HepG2 (cell line): ENCODE measurements at regions not wholly inside any gene's neighbourhood (a gene's known extent, or its start where the extent isn't known, plus 50 kb on each side); places are given as distances from the start of the nearest gene placed in this dataset.

ENCODE experiments used
- ATAC-seq: fragments of 200-7000 bp; cut with Tn5 transposase; 3 replicates; pipeline ENCODE4 v1.9.1; 2020; ENCODE audit warnings: mild to moderate bottlenecking, moderate library complexity
- BruUV-seq: library from RNA; stranded (reverse); fragments of 400-500 nt; replicated peaks from 2 replicates; lab custom pipeline; 2021; lab: Mats Ljungman, UMichigan
- CTCF ChIA-PET: fragments of 300-600 bp; formaldehyde crosslinking; extraction: SDS; loops from one replicate; lab custom pipeline; 2021; ENCODE audit warnings: low total read pairs, inconsistent platforms, low intra/inter-chr PET ratio; lab: Yijun Ruan, JAX
- POLR2A ChIA-PET: fragments of 350-600 bp; sonication (Branson Sonifier 250); formaldehyde crosslinking; loops from one replicate; lab custom pipeline; 2020; ENCODE audit warnings: antibody characterized with exemption, inconsistent platforms; lab: Yijun Ruan, JAX
- DNase-seq: peaks from one replicate; pipeline ENCODE4 v3.0.0-alpha.2; 2015; ENCODE audit warnings: low spot score
- FAIRE-seq: peaks from 3 replicates; lab custom pipeline; 2011; peaks lifted over from hg19 to GRCh38; lab: Jason Lieb, UNC
- H2AFZ ChIP-seq: one replicate; pipeline ENCODE4 v1.6.1; 2011; ENCODE audit warnings: low read length, inconsistent platforms
- H3K27ac ChIP-seq: fragments of 300-600 bp; 3 replicates; pipeline ENCODE4 v1.8.0; 2011; ENCODE audit warnings: mixed run types, mild to moderate bottlenecking, mixed read lengths, low read length, inconsistent platforms; ENCODE audit not compliant: insufficient read depth; ENCODE audit errors: extremely low read length
- H3K27me3 ChIP-seq, 2 experiments: fragments of 200-600 bp in 1 of 2; 2 replicates in 1 of 2; 3 replicates in 1 of 2; pipeline versions ENCODE4 v1.6.0 to v1.8.0; 2011; ENCODE audit warnings: low read length in 2 of 2, mild to moderate bottlenecking in 2 of 2, moderate library complexity in 2 of 2, inconsistent platforms in 1 of 2; ENCODE audit not compliant: insufficient read depth in 2 of 2, control insufficient read depth in 1 of 2
- H3K36me3 ChIP-seq, 2 experiments: fragments of 200-600 bp in 1 of 2; replicated peaks in 1 of 2; 2 replicates in 1 of 2; 3 replicates in 1 of 2; pipeline versions ENCODE4 v1.5.1 to v1.8.0; 2011; ENCODE audit warnings: low read length in 2 of 2, inconsistent platforms in 1 of 2; ENCODE audit not compliant: insufficient read depth in 2 of 2, control insufficient read depth in 1 of 2
- H3K4me1 ChIP-seq: 2 replicates; pipeline ENCODE4 v1.5.1; 2012; ENCODE audit warnings: low read length, inconsistent platforms; ENCODE audit not compliant: insufficient read depth
- H3K4me2 ChIP-seq: 2 replicates; pipeline ENCODE4 v1.6.0; 2011; ENCODE audit warnings: low read depth, low read length, inconsistent platforms
- H3K4me3 ChIP-seq, 3 experiments: fragments of 200-600 bp in 1 of 3; sonication (generic), shearing (Covaris generic) in 1 of 3; replicated peaks in 1 of 3; 2 replicates each; pipeline ENCODE4 v1.5.1; 2011 to 2016; ENCODE audit warnings: low read length in 3 of 3, inconsistent platforms in 2 of 3, low read depth in 2 of 3, mild to moderate bottlenecking in 2 of 3, control low read depth in 1 of 3, mixed read lengths in 1 of 3; ENCODE audit not compliant: insufficient read depth in 1 of 3
- H3K79me2 ChIP-seq: one replicate; pipeline ENCODE4 v1.6.1; 2011; ENCODE audit warnings: low read length, inconsistent platforms; ENCODE audit not compliant: insufficient read depth
- H3K9ac ChIP-seq: 2 replicates; pipeline ENCODE4 v1.6.0; 2011; ENCODE audit warnings: mild to moderate bottlenecking, low read depth, low read length, inconsistent platforms; ENCODE audit not compliant: insufficient read depth
- H3K9me3 ChIP-seq: 2 replicates; pipeline ENCODE4 v1.5.1; 2012; ENCODE audit warnings: mild to moderate bottlenecking, low read length
- H4K20me1 ChIP-seq: 2 replicates; pipeline ENCODE4 v1.6.0; 2011; ENCODE audit warnings: inconsistent platforms, mild to moderate bottlenecking, low read length, moderate library complexity; ENCODE audit not compliant: insufficient read depth
- HNF1A ChIP-seq, 2 experiments: sonication (generic) in 1 of 2; formaldehyde crosslinking in 1 of 2; IDR thresholded peaks; 2 replicates each; pipeline versions ENCODE4 v1.4.0 to v1.6.1; 2016 to 2020; ENCODE audit warnings: borderline replicate concordance in 1 of 2, low read depth in 1 of 2, mild to moderate bottlenecking in 1 of 2, missing genetic modification reagents in 1 of 2
- KLF15 ChIP-seq: sonication (generic); formaldehyde crosslinking; IDR thresholded peaks from 2 replicates; pipeline ENCODE4 v1.8.1; 2023; ENCODE audit warnings: borderline replicate concordance, mild to moderate bottlenecking, inconsistent platforms, missing genetic modification reagents, mixed read lengths
- MED1 ChIP-seq: sonication (generic); formaldehyde crosslinking; IDR thresholded peaks from 2 replicates; pipeline ENCODE4 v1.4.0; 2020; ENCODE audit warnings: missing genetic modification reagents
- MXD4 ChIP-seq: IDR thresholded peaks from 2 replicates; pipeline ENCODE4 v1.6.1; 2016; ENCODE audit warnings: mild to moderate bottlenecking, missing biosample characterization, missing genetic modification reagents
- NCOA2 ChIP-seq: sonication (generic); formaldehyde crosslinking; IDR thresholded peaks from 2 replicates; pipeline ENCODE4 v1.8.0; 2022; ENCODE audit warnings: inconsistent platforms
- NR1H2 ChIP-seq: sonication (generic); formaldehyde crosslinking; IDR thresholded peaks from 2 replicates; pipeline ENCODE4 v1.8.1; 2022; ENCODE audit warnings: low read depth, missing genetic modification reagents, borderline replicate concordance
- PCBP1 ChIP-seq: fragments of 200-400 bp; formaldehyde crosslinking; IDR thresholded peaks from 2 replicates; pipeline ENCODE4 v1.6.1; 2017; ENCODE audit warnings: mild to moderate bottlenecking, low read depth, low read length, borderline replicate concordance
- SNAPC2 ChIP-seq: sonication (generic); formaldehyde crosslinking; IDR thresholded peaks from 2 replicates; pipeline ENCODE4 v1.8.1; 2022; ENCODE audit warnings: mild to moderate bottlenecking, missing genetic modification reagents
- SRSF9 ChIP-seq: fragments of 200-400 bp; formaldehyde crosslinking; IDR thresholded peaks from 2 replicates; pipeline ENCODE4 v1.6.1; 2018; ENCODE audit warnings: borderline replicate concordance, mild to moderate bottlenecking, low read depth, low read length; ENCODE audit not compliant: insufficient read depth, poor library complexity, severe bottlenecking
- ZBTB8A ChIP-seq: sonication (generic); formaldehyde crosslinking; IDR thresholded peaks from 2 replicates; pipeline ENCODE4 v1.4.0; 2020; ENCODE audit warnings: mild to moderate bottlenecking, low read depth, missing genetic modification reagents, borderline replicate concordance
- ZNF280B ChIP-seq: sonication (generic); formaldehyde crosslinking; IDR thresholded peaks from 2 replicates; pipeline ENCODE4 v1.5.0; 2020; ENCODE audit warnings: missing genetic modification reagents, mild to moderate bottlenecking, borderline replicate concordance
- ZNF414 ChIP-seq: sonication (generic); formaldehyde crosslinking; IDR thresholded peaks from 2 replicates; pipeline ENCODE4 v1.5.0; 2020; ENCODE audit warnings: missing genetic modification reagents
- ZNF549 ChIP-seq: sonication (generic); formaldehyde crosslinking; IDR thresholded peaks from 2 replicates; pipeline ENCODE4 v1.5.0; 2020; ENCODE audit warnings: missing genetic modification reagents
- ZNF629 ChIP-seq: sonication (generic); formaldehyde crosslinking; conservative IDR thresholded peaks from 2 replicates; pipeline ENCODE4 v1.5.0; 2020; ENCODE audit warnings: missing genetic modification reagents
- ZNF782 ChIP-seq: sonication (generic); formaldehyde crosslinking; IDR thresholded peaks from 2 replicates; pipeline ENCODE4 v1.4.0; 2020; ENCODE audit warnings: missing genetic modification reagents, mild to moderate bottlenecking, borderline replicate concordance
- WGBS: methylation state at CpG from one replicate; pipeline ENCODE4 v1.1.6; 2017; ENCODE audit warnings: low lambda C conversion rate; 5-methylcytosine and 5-hydroxymethylcytosine counted together
- in situ Hi-C: cut with HindIII; loops from 2 replicates; pipeline ENCODE4 v1.10.0; 2017; ENCODE audit warnings: low pct_unique_long_range_greater_than_20kb; ENCODE audit not compliant: extremely low pct_ligation_motif_present
- intact Hi-C: fragments of 100-400 bp; cut with micrococcal nuclease; formaldehyde crosslinking; loops from one replicate; pipeline ENCODE4 v1.10.0; 2022; ENCODE audit not compliant: unreplicated experiment

GRCh38 chr3:152899306-152899705 lies 64.4 kb downstream of the P2RY1 start (continued):
- TF ChIP-seq HNF1A (IDR thresholded peaks at IDR 0.05; ENCODE audit: low read depth) (no peak), HNF1A (CRISPR knock-in tag; IDR thresholded peaks at IDR 0.05; ENCODE audit: borderline replicate concordance) (no peak), KLF15 (CRISPR knock-in tag) (no peak), MED1 (no peak), SNAPC2 (CRISPR knock-in tag) (no peak), ZNF280B (CRISPR knock-in tag) (no peak)

GRCh38 chr3:152902141-152902669 lies 67.3 kb downstream of the P2RY1 start:
- Histone ChIP-seq H3K27ac (no peak overlapping the region), H3K9me3 (no peaks in the 10 kb centered on the region), H3K27me3 (no peaks in the 10 kb centered on the region), H4K20me1 (no peaks in the 10 kb centered on the region), H3K4me2 (no peak overlapping the region), H3K9ac (no peak overlapping the region), H3K4me1 (no peaks in the 10 kb centered on the region), H3K4me3 (no peak overlapping the region), H3K36me3 (no peaks in the 10 kb centered on the region), H2AFZ (no peak overlapping the region), H3K79me2 (no peaks in the 10 kb centered on the region)
- DNase-seq (no peak), ATAC-seq (no peak), FAIRE-seq (no peak)
- in situ Hi-C loops = no loop called here
- intact Hi-C loops = no loop called here
- BruUV-seq = no TSS peak
- 4% methylated on average over 2 of the region's 2 CpGs for WGBS
- ChIA-PET CTCF (no interaction called here), POLR2A (no interaction called here)
- TF ChIP-seq ZBTB8A (CRISPR knock-in tag) (no peak), NR1H2 (CRISPR knock-in tag) (no peak), PCBP1 (no peak), ZNF549 (CRISPR knock-in tag) (no peak), MXD4 (CRISPR knock-in tag) (no peak), ZNF629 (CRISPR knock-in tag) (no peak), ZNF782 (CRISPR knock-in tag) (no peak), SRSF9 (no peak), ZNF414 (CRISPR knock-in tag) (no peak), NCOA2 (no peak)
